SU-DHL-6 (cell line): ENCODE measurements at regions not wholly inside any gene's neighbourhood (a gene's known extent, or its start where the extent isn't known, plus 50 kb on each side); places are given as distances from the start of the nearest gene placed in this dataset.

Experiments used
- H2AFZ ChIP-seq: fragments of 200-600 bp; sonication (generic); 2 replicates; pipeline ENCODE4 v1.6.1; 2014; ENCODE audit warnings: low read depth, mild to moderate bottlenecking, moderate library complexity, mixed read lengths, antibody characterized with exemption, low read length; ENCODE audit not compliant: severe bottlenecking
- H3F3A ChIP-seq: fragments of 200-600 bp; shearing (Covaris generic); 2 replicates; pipeline ENCODE4 v1.6.0; 2016; ENCODE audit warnings: antibody characterized with exemption, mild to moderate bottlenecking; ENCODE audit not compliant: insufficient read depth
- H3K27ac ChIP-seq: fragments of 200-600 bp; sonication (generic); 2 replicates; pipeline ENCODE4 v1.5.1; 2016; ENCODE audit warnings: low read depth, mild to moderate bottlenecking, low read length, moderate library complexity, mixed read lengths
- H3K27me3 ChIP-seq: fragments of 200-600 bp; sonication (generic), shearing (Covaris generic); 2 replicates; pipeline ENCODE4 v1.6.0; 2014; ENCODE audit warnings: mild to moderate bottlenecking, low read length
- H3K36me3 ChIP-seq: fragments of 200-600 bp; sonication (generic); 2 replicates; pipeline ENCODE4 v1.6.1; 2014; ENCODE audit warnings: mild to moderate bottlenecking, low read length, mixed read lengths
- H3K4me2 ChIP-seq: fragments of 300-600, 200-600 bp; shearing (Covaris generic), sonication (generic); 2 replicates; pipeline ENCODE4 v1.6.0; 2014; ENCODE audit warnings: low read length, low read depth, mild to moderate bottlenecking; ENCODE audit not compliant: poor library complexity, severe bottlenecking
- H3K4me3 ChIP-seq: fragments of 200-600 bp; sonication (generic); 2 replicates; pipeline ENCODE4 v1.5.1; 2014; ENCODE audit warnings: antibody characterized with exemption, low read length, mild to moderate bottlenecking, mixed read lengths; ENCODE audit not compliant: insufficient read depth, poor library complexity, severe bottlenecking
- H3K79me2 ChIP-seq: fragments of 200-600 bp; sonication (generic); 2 replicates; pipeline ENCODE4 v1.6.1; 2014; ENCODE audit warnings: mild to moderate bottlenecking, low read length, moderate library complexity; ENCODE audit not compliant: insufficient read depth
- H3K9ac ChIP-seq: fragments of 200-600 bp; sonication (generic); 2 replicates; pipeline ENCODE4 v1.7.0; 2014; ENCODE audit warnings: mild to moderate bottlenecking, low read length
- H3K9me2 ChIP-seq: fragments of 200-600 bp; sonication (generic); replicated peaks from 2 replicates; pipeline ENCODE4 v1.6.1; 2014; ENCODE audit warnings: low read length; ENCODE audit not compliant: insufficient read depth
- H3K9me3 ChIP-seq: fragments of 200-600 bp; sonication (generic); 2 replicates; pipeline ENCODE4 v1.6.1; 2014; ENCODE audit warnings: low read length, mixed read lengths; ENCODE audit not compliant: insufficient read depth
- H4K20me1 ChIP-seq: fragments of 200-600 bp; sonication (generic); 2 replicates; pipeline ENCODE4 v1.6.1; 2014; ENCODE audit warnings: low read depth, mild to moderate bottlenecking, antibody characterized with exemption, low read length, moderate library complexity, mixed read lengths
- CTCF ChIP-seq: fragments of 200-600 bp; sonication (generic); IDR thresholded peaks from one replicate; pipeline ENCODE4 v1.5.1; 2017; ENCODE audit warnings: antibody characterized with exemption, mild to moderate bottlenecking, low read length, moderate library complexity; ENCODE audit not compliant: insufficient read depth, poor library complexity, severe bottlenecking
- EZH2phosphoT487 ChIP-seq: fragments of 200-600 bp; sonication (generic), shearing (Covaris generic); conservative IDR thresholded peaks from 2 replicates; pipeline ENCODE4 v1.6.1; 2018; ENCODE audit warnings: mild to moderate bottlenecking, antibody characterized with exemption, low read length, moderate library complexity, mixed read lengths

- H4K20me1 ChIP-seq, result no peaks in the 10 kb centered on the region
Measured at GRCh38 chr6:87914637-87915395, 132.8 kb upstream of the SPACA1 start.

GRCh38 chr6:87913974-87914373 is 133.7 kb upstream of the SPACA1 start:
- H3K36me3 ChIP-seq, result no peaks in the 10 kb centered on the region
- H3K27me3 ChIP-seq, result no peaks in the 10 kb centered on the region
- H3K27ac ChIP-seq, result 0 out of 2 replicates have a peak overlapping the region, but pooled peaks have one; percentile 99
- no peak overlapping the region for H3K4me3 ChIP-seq
- H3K9me2 ChIP-seq, result no peaks in the 10 kb centered on the region
- no peak overlapping the region for H3K9ac ChIP-seq
- H4K20me1 ChIP-seq, result no peaks in the 10 kb centered on the region
- H2AFZ ChIP-seq, result no peak overlapping the region
- no peak overlapping the region for H3K4me2 ChIP-seq
- H3F3A ChIP-seq, result peaks cover 38% of the 10 kb centered on the region
- H3K9me3 ChIP-seq, result peaks cover 4% of the 10 kb centered on the region; the same call in 1 of the 2 replicates
- TF ChIP-seq CTCF (no peak), EZH2phosphoT487 (no peak)
- H3K79me2 ChIP-seq, result no peaks in the 10 kb centered on the region

More at GRCh38 chr6:87914637-87915395, 132.8 kb upstream of the SPACA1 start:
- TF ChIP-seq EZH2phosphoT487 (no peak), CTCF (no peak)
- Histone ChIP-seq H3K27ac (peak overlapping the region; percentile 99), H3F3A (peaks cover 46% of the 10 kb centered on the region), H3K27me3 (no peaks in the 10 kb centered on the region), H3K36me3 (no peaks in the 10 kb centered on the region), H3K4me2 (no peak overlapping the region), H3K79me2 (no peaks in the 10 kb centered on the region; the same call in 1 of the 2 replicates), H2AFZ (peak overlapping the region; percentile 22), H3K9me2 (no peaks in the 10 kb centered on the region), H3K4me3 (no peak overlapping the region), H3K9me3 (peaks cover 4% of the 10 kb centered on the region; the same call in 1 of the 2 replicates), H3K9ac (peak overlapping the region; percentile 19; the same call in 1 of the 2 replicates)

DNA sequence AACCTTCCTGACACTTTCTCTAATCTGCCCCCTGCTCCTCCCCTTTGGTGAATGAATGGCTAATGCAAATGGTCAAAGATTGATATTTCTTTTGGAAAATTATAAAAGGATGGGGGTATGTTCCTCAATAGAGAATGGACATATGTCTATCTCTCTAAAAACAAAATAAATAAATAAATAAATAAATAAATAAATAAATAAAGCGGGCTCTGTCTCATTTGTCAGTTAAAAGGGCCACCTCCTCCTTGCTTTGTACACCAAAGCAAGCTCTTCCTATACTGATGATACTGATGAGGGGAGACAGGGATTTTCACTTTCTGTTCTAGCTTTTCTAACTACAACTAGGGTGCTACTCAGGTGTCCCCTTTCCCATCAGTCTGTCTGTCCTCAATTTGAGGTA is 135.5 kb upstream of the SPACA1 start:
- H3K9ac ChIP-seq, result no peak overlapping the region
- H3K27me3 ChIP-seq, result no peaks in the 10 kb centered on the region
- H3K4me3 ChIP-seq, result no peak overlapping the region
- no peak overlapping the region for H3K4me2 ChIP-seq
- no peaks in the 10 kb centered on the region for H4K20me1 ChIP-seq
- H2AFZ ChIP-seq, result no peak overlapping the region
- H3K9me2 ChIP-seq, result no peaks in the 10 kb centered on the region
- H3F3A ChIP-seq, result peaks cover 30% of the 10 kb centered on the region
- no peak overlapping the region for H3K27ac ChIP-seq
- H3K36me3 ChIP-seq, result no peaks in the 10 kb centered on the region
- peaks cover 4% of the 10 kb centered on the region; the same call in 1 of the 2 replicates for H3K9me3 ChIP-seq
- TF ChIP-seq EZH2phosphoT487, result no peak
- no peak for TF ChIP-seq CTCF
- H3K79me2 ChIP-seq, result no peaks in the 10 kb centered on the region
